Skin of body (tissue), 1 donor: ENCODE measurements at regions not wholly inside any gene's neighbourhood (a gene's known extent, or its start where the extent isn't known, plus 50 kb on each side); places are given as distances from the start of the nearest gene placed in this dataset.
"Not testable (repeated sequence)": the region's sequence is repeated elsewhere in the genome, so short reads cannot be mapped to it uniquely, and the experiment has no call there.

Source experiments
- DNase-seq: peaks from one replicate; lab custom pipeline; 2025; lab: John Stamatoyannopoulos, UW

- DNase-seq: no peak
These were observed 312.5 kb downstream of the PPP1R3A start for GRCh38 chr7:113606325-113606724.

- not testable (repeated sequence) for DNase-seq
These were observed 318.4 kb downstream of the PPP1R3A start for GRCh38 chr7:113600428-113600827.

- not testable (repeated sequence) for DNase-seq
These were observed 325.4 kb downstream of the PPP1R3A start for GRCh38 chr7:113593455-113593854.

- not testable (repeated sequence) for DNase-seq
These were observed 325.9 kb downstream of the PPP1R3A start for GRCh38 chr7:113592924-113593323.

GRCh38 chr7:113582471-113582870 lies 336.3 kb downstream of the PPP1R3A start:
- DNase-seq: no peak

GRCh38 chr7:113563257-113563656 lies 355.6 kb downstream of the PPP1R3A start:
- not testable (repeated sequence) for DNase-seq

GRCh38 chr7:113562801-113563200 lies 356.0 kb downstream of the PPP1R3A start:
- DNase-seq: peak; percentile 4

- DNase-seq: no peak
These were observed 356.6 kb downstream of the PPP1R3A start for GRCh38 chr7:113562242-113562641.

GRCh38 chr7:113561446-113561845 lies 357.4 kb downstream of the PPP1R3A start:
- DNase-seq: no peak

- DNase-seq: no peak
These were observed 367.8 kb downstream of the PPP1R3A start for GRCh38 chr7:113550966-113551365.

GRCh38 chr7:113548561-113548960 lies 370.2 kb downstream of the PPP1R3A start:
- peak; percentile 34 for DNase-seq

- no peak for DNase-seq
These were observed 370.7 kb downstream of the PPP1R3A start for GRCh38 chr7:113548137-113548536.

- no peak for DNase-seq
These were observed 397.3 kb downstream of the PPP1R3A start for GRCh38 chr7:113521468-113521867.

- DNase-seq: no peak
These were observed 399.3 kb downstream of the PPP1R3A start for GRCh38 chr7:113519472-113519871.

GRCh38 chr7:113504691-113505090 lies 386.3 kb upstream of the SMIM30 start:
- DNase-seq: no peak

GRCh38 chr7:113504142-113504541 lies 385.8 kb upstream of the SMIM30 start:
- DNase-seq: no peak

GRCh38 chr7:113496586-113496985 lies 378.2 kb upstream of the SMIM30 start:
- not testable (repeated sequence) for DNase-seq

- not testable (repeated sequence) for DNase-seq
These were observed 376.6 kb upstream of the SMIM30 start for GRCh38 chr7:113494797-113495566.

- DNase-seq: no peak
These were observed 373.0 kb upstream of the SMIM30 start for GRCh38 chr7:113491305-113491704.

- no peak for DNase-seq
These were observed 369.8 kb upstream of the SMIM30 start for GRCh38 chr7:113487925-113488731.

GRCh38 chr7:113486548-113486947 lies 368.2 kb upstream of the SMIM30 start:
- no peak for DNase-seq

- DNase-seq: no peak
These were observed 365.3 kb upstream of the SMIM30 start for GRCh38 chr7:113483657-113484056.

- DNase-seq: no peak
These were observed 362.2 kb upstream of the SMIM30 start for GRCh38 chr7:113480537-113480936.
